ENCODE measurements at regions not wholly inside any gene's neighbourhood (a gene's known extent, or its start where the extent isn't known, plus 50 kb on each side); places are given as distances from the start of the nearest gene placed in this dataset.
A peak's percentile ranks its signal among the peaks of the same experiment; 100 is the strongest.

- DNase-seq = no peak
Measured at GRCh38 chr2:220182790-220183189, 555.4 kb downstream of the SLC4A3 start.

DNA sequence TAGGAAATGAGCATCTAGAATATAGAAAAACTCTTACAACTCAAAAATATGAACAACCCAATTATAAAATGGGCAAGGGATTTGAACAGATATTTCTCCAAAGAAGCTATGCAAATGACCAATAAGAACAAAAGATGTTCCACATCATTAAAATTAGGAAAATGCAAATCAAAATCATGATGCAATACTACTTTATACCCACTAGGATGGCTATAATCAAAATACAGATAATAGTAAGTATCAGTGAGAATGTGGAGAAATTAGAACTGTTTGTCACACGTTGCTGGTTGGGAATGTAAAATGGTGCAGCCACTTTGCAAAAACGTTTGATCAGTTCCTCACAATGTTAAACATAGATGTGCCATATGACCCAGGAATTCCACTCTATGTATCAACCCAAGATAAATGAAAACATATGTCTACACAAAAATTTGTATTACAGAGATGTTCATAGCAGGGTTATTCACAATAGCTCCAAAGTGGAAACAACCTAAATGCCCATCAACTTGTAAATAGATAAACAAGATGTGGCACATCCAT is 558.4 kb downstream of the SLC4A3 start:
- DNase-seq = no peak

- DNase-seq = no peak
Measured at GRCh38 chr2:220188031-220188430, 560.6 kb downstream of the SLC4A3 start.

- no peak for DNase-seq
Measured at GRCh38 chr2:220191031-220191430, 563.6 kb downstream of the SLC4A3 start.

- DNase-seq = no peak
Measured at GRCh38 chr2:220191737-220192136, 564.3 kb downstream of the SLC4A3 start.

GRCh38 chr2:220192994-220193753 is 565.7 kb downstream of the SLC4A3 start:
- no peak for DNase-seq

DNA sequence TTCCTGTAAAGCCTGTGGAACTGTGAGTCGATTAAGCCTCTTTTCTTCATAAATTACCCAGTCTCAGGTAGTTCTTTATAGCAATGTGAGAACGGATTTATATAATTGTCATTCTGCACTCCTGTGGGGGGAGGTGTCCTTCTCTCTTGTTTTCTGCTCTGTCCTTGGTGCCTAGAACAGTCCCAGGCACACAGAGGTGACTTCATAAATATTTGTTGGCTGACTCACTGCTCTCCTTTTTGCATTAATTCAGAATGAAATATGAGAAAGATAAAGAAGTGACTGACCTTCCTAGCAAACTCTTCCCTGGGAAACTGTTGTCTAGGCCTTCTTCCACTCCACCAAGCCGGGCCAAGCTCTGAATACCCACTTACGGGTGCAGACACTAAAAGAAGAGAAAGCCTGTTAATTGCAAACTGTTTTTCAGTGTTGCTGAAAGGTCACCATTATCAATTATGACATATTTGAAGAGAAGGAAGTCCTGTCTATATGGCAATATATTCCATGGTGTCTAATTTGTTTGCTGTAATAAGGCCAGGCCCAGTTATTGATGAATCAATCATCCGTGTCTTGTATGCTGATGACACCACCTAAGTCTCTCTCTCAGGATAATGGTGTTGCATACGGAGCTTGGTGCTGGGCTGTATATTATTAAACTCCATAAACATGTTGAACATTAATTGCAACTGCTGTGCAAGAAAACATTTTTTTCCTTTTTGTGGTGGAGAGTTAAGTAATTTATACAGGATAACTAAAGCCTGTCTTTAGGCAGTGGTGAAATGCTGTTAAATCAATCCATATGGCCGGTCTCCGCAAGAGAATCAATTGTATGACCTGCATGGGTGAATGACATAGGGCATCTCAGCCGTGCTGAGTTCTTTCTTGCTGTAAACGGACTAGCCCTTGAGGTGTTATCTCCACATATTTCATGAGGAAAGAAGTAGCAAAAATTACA is 567.5 kb downstream of the SLC4A3 start:
- DNase-seq = no peak

DNA sequence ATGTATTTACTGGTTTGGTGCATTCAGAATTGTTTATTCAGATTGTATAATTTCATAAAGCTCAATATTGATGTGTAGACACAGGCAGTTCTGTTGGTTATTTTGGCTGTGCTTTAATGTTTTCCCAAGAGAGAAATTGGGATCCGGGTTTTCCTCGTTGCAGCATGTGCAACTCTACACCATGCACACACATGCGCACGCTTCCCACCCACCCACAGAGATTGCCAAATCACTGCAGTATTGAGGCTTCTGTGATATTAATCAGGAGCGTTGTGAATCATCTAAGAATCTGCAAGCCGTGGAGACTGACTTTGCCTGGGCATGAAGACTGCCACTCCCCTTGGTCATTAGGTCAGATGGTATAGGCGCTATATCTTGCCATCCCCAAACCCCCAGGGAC is 571.5 kb downstream of the SLC4A3 start:
- DNase-seq = no peak

DNA sequence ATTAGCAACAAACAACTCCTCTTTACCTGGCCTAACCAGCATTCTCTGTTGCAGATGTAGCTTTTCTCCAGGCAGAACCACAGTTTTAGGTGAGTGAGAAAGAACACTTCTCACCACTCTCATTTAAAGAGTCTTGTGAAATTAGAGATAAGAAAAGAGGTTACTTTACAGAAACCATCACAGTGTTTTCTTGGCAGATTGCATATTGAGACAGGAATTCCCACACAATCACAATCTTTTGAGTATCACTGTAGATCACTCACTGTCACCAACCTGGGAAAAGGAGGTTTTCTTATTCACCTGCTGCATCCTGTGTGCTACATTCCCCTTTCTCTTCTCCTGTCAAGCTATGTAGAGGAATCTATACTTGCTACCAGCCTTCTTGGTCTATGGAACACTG is 574.6 kb downstream of the SLC4A3 start:
- DNase-seq = no peak

DNA sequence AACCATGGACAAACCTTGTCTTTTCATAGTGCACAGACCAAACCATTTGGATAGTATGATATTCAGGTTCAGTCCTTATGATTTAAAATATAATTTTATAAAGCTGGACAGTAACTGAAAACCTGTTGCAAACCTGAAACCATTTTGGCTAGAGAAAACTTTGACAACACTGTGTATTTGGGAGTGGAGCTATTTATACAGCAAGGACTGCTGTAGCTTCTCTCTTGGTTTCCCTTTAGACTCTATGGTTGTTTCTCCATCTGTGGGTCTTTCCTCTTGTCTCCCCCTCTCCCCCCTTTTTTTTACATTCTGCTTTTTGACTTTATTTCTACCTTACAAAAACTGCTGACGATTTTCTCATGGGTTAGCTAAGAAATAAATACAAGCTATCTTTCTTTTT is 581.7 kb downstream of the SLC4A3 start:
- DNase-seq = no peak

GRCh38 chr2:220209751-220210150 is 582.3 kb downstream of the SLC4A3 start:
- no peak for DNase-seq

DNA sequence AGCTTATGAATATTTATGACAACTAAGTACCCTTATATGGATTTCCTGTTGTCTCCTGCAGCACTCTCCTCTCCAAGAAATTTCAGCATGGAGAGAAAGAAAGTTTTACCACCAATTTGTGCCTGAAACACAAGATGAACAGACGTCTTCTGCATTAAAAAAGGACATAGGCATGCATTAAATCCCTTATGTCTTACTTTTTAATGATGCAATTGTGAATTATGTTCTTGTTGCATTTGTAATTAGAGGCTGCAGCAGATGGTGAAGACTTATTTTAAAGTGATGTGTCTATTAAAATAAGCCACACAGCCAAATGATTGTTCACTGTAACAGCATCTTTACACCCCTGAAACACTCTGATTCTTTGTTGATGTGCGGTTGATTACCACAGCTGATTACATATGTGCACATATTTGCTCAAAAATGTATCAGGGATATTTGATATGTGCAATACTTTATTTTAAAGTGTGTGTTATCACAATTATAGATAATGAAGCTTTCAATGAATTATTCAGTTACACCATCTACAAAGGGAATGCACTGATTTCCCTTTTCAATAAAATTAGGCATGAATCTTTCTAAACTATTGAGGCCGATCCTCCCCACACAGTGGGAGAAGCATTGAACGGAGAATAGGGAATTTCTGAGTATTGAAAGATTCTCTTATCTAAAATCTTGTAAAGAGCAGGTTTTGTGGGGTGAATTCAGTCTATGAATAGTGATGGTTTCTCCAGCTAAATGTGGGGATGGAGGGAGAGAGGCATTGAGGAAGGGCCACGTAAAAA is 585.1 kb downstream of the SLC4A3 start:
- no peak for DNase-seq

- DNase-seq = peak; percentile 42
Measured at GRCh38 chr2:220215785-220216184, 588.4 kb downstream of the SLC4A3 start.

DNA sequence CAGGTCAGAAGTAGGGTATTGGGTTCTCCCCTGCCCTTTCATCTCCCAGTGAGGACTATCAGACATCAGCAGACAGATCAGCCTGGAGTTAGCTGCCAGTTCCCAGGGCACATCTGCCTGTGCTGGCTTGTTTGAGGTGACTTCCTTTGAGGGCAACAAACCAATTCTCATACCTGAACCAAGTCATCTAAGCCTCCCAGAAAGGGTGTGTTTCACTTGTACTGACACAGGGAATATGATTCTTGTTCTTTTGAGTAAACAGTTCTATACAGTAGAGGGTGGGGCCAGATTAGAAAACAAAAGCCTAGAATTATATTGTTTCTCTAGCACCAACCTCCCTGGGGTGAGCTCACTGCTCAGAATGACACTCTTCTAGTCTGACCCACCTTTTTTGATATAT is 591.9 kb downstream of the SLC4A3 start:
- DNase-seq = no peak

- no peak for DNase-seq
Measured at GRCh38 chr2:220220009-220220408, 592.6 kb downstream of the SLC4A3 start.

GRCh38 chr2:220221992-220222391 is 594.6 kb downstream of the SLC4A3 start:
- no peak for DNase-seq

- no peak for DNase-seq
Measured at GRCh38 chr2:220224691-220225543, 597.5 kb downstream of the SLC4A3 start.

DNA sequence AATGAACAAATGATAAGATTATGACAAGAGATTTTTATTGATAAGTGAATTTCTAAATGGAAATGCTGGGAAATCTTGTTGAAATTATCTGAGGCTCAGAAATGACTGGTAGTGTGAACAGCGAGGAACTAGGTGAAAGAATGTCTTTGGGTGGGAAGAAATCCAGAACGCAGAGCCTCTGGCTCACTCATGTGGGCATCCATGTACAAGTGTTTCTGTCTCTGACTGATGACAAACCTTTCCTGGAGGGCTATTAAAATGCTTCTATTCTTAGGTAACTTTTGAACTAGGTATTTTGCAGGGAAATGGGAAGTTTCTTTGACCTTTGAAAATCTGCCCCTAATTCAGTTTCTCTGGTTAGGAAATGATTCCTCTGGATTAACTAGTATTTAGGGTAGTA is 598.6 kb downstream of the SLC4A3 start:
- no peak for DNase-seq

- no peak for DNase-seq
Measured at GRCh38 chr2:220226546-220226945, 599.1 kb downstream of the SLC4A3 start.

DNA sequence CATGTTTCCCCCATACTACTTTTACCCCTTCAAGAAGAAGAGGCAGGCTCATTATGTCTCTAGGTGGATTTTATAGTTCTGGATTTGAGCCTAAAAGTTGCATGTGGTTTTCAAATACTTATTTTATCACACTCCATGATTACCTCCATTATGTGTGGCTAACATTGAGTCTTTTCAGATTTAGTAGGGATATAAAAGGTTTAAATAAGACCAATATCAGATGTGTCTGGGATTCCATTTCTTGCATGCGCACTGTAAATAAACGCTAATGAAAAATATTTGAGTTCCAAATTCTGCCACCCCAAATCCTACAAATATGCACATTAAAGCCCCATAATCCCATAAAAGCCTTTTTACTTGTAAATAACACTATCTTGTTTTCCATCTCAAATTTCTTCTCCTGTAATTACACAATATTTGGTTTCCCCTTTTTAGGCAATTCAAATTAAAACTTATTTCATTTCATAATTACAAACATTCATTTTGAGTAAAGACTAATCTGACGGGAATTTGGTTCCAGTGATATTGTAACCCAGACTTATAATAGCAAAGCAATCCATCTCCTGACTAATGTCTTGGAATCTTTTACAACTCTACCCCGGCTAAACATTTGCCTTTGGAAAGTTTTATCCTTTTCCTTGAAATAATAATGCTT is 600.0 kb downstream of the SLC4A3 start:
- no peak for DNase-seq

- DNase-seq = no peak
Measured at GRCh38 chr2:220228310-220229006, 601.0 kb downstream of the SLC4A3 start.

Measured in NCI-H187 treated with DMSO at 0.1 percent for 48 hours (cell line).